GM23338 (cell line): ENCODE measurements at regions not wholly inside any gene's neighbourhood (a gene's known extent, or its start where the extent isn't known, plus 50 kb on each side); places are given as distances from the start of the nearest gene placed in this dataset.
A peak's percentile ranks its signal among the peaks of the same experiment; 100 is the strongest.

Experiments used
- ATAC-seq: fragments of 200-7000 bp; cut with Tn5 transposase; 3 replicates; pipeline ENCODE4 v1.9.1; 2020
- DNase-seq: peaks from one replicate; pipeline ENCODE4 v3.0.0-alpha.2; 2015; ENCODE audit warnings: low spot score
- H2AFZ ChIP-seq: fragments of 200-600 bp; sonication (generic); 2 replicates; pipeline ENCODE4 v1.8.0; 2016; ENCODE audit warnings: antibody characterized with exemption, mild to moderate bottlenecking, moderate library complexity
- H3F3A ChIP-seq: fragments of 200-600 bp; sonication (generic); replicated peaks from 2 replicates; pipeline ENCODE4 v1.8.0; 2017; ENCODE audit warnings: antibody characterized with exemption, mixed run types, low read depth
- H3K27ac ChIP-seq: fragments of 200-600 bp; sonication (generic); 2 replicates; pipeline ENCODE4 v1.6.1; 2016; ENCODE audit warnings: low read depth
- H3K27me3 ChIP-seq: fragments of 200-600 bp; sonication (generic); 2 replicates; pipeline ENCODE4 v1.8.0; 2016; ENCODE audit warnings: mild to moderate bottlenecking, mixed run types, moderate library complexity; ENCODE audit not compliant: insufficient read depth
- H3K36me3 ChIP-seq: fragments of 200-600 bp; sonication (generic); 2 replicates; pipeline ENCODE4 v1.8.0; 2016; ENCODE audit warnings: mild to moderate bottlenecking; ENCODE audit not compliant: insufficient read depth
- H3K4me1 ChIP-seq: fragments of 200-600 bp; sonication (generic); 2 replicates; pipeline ENCODE4 v1.8.0; 2016; ENCODE audit warnings: mild to moderate bottlenecking, moderate library complexity; ENCODE audit not compliant: insufficient read depth
- H3K4me2 ChIP-seq: fragments of 200-600 bp; sonication (generic); 2 replicates; pipeline ENCODE4 v1.7.1; 2017; ENCODE audit warnings: mixed run types
- H3K4me3 ChIP-seq: fragments of 200-600 bp; sonication (generic); 2 replicates; pipeline ENCODE4 v1.6.1; 2016; ENCODE audit warnings: mixed run types
- H3K79me2 ChIP-seq: fragments of 200-600 bp; sonication (generic); replicated peaks from 2 replicates; pipeline ENCODE4 v1.8.0; 2017; ENCODE audit warnings: mild to moderate bottlenecking; ENCODE audit not compliant: insufficient read depth
- H3K9me2 ChIP-seq: fragments of 200-600 bp; sonication (generic); 2 replicates; pipeline ENCODE4 v1.8.0; 2017; ENCODE audit not compliant: insufficient read depth
- H4K20me1 ChIP-seq: fragments of 200-600 bp; sonication (generic); replicated peaks from 2 replicates; pipeline ENCODE4 v1.8.0; 2017; ENCODE audit warnings: mild to moderate bottlenecking; ENCODE audit not compliant: insufficient read depth
- H3K27ac Mint-ChIP-seq: 2 replicates; pipeline ENCODE4 v1.8.0; 2020; ENCODE audit warnings: inconsistent platforms, mild to moderate bottlenecking, moderate library complexity, mixed read lengths
- H3K27me3 Mint-ChIP-seq: 3 replicates; pipeline ENCODE4 v1.8.0; 2022; ENCODE audit warnings: low read depth, mild to moderate bottlenecking, moderate library complexity, mixed read lengths, inconsistent platforms; ENCODE audit not compliant: insufficient read depth, poor library complexity
- H3K36me3 Mint-ChIP-seq: 3 replicates; pipeline ENCODE4 v1.8.0; 2021; ENCODE audit warnings: low read depth, mild to moderate bottlenecking, inconsistent platforms, moderate library complexity, mixed read lengths
- H3K4me1 Mint-ChIP-seq: 3 replicates; pipeline ENCODE4 v1.8.0; 2020; ENCODE audit warnings: mild to moderate bottlenecking, inconsistent platforms, mixed read lengths
- H3K4me3 Mint-ChIP-seq: 3 replicates; pipeline ENCODE4 v1.8.0; 2021; ENCODE audit warnings: moderate library complexity, mild to moderate bottlenecking, inconsistent platforms, mixed read lengths
- H3K9me3 Mint-ChIP-seq: 3 replicates; pipeline ENCODE4 v1.8.0; 2020; ENCODE audit warnings: moderate library complexity, mild to moderate bottlenecking, inconsistent platforms, mixed read lengths
- CREB1 ChIP-seq: fragments of 250-450 bp; sonication (Bioruptor Pico); IDR thresholded peaks from 2 replicates; pipeline ENCODE4 v1.5.0; 2020; ENCODE audit warnings: low read depth, mild to moderate bottlenecking, moderate library complexity
- CTCF ChIP-seq, 2 experiments: fragments of 200-600 bp in 1 of 2; sonication (generic) in 1 of 2; conservative IDR thresholded peaks; 2 replicates each; pipeline versions ENCODE4 v1.5.1 to v1.6.1; 2016 to 2017; ENCODE audit warnings: antibody characterized with exemption in 2 of 2, low read depth in 2 of 2, mild to moderate bottlenecking in 2 of 2, moderate library complexity in 1 of 2
- ETS1 ChIP-seq: IDR thresholded peaks from 2 replicates; pipeline ENCODE4 v1.6.1; 2016; ENCODE audit warnings: antibody characterized with exemption
- EZH2phosphoT487 ChIP-seq: fragments of 200-600 bp; sonication (generic); IDR thresholded peaks from one replicate; pipeline ENCODE4 v1.8.1; 2018; ENCODE audit warnings: antibody characterized with exemption; ENCODE audit not compliant: unreplicated experiment
- JUNB ChIP-seq: IDR thresholded peaks from one replicate; pipeline ENCODE4 v1.6.1; 2016; ENCODE audit warnings: antibody characterized with exemption; ENCODE audit not compliant: unreplicated experiment
- NANOG ChIP-seq: IDR thresholded peaks from 2 replicates; pipeline ENCODE4 v1.6.1; 2016; ENCODE audit warnings: antibody characterized with exemption, borderline replicate concordance
- STAT1 ChIP-seq: IDR thresholded peaks from one replicate; pipeline ENCODE4 v1.6.1; 2016; ENCODE audit warnings: antibody characterized with exemption; ENCODE audit not compliant: unreplicated experiment
- ZNF114 ChIP-seq: fragments of 250-450 bp; sonication (Bioruptor Pico); IDR thresholded peaks from 2 replicates; pipeline ENCODE4 v1.5.0; 2020; ENCODE audit warnings: mild to moderate bottlenecking, moderate library complexity
- ZNF331 ChIP-seq: fragments of 250-450 bp; sonication (Bioruptor Pico); IDR thresholded peaks from 2 replicates; pipeline ENCODE4 v1.5.0; 2020; ENCODE audit warnings: low read depth, mild to moderate bottlenecking, moderate library complexity
- ZNF462 ChIP-seq: fragments of 250-450 bp; sonication (Bioruptor Pico); IDR thresholded peaks from 2 replicates; pipeline ENCODE4 v1.5.0; 2020; ENCODE audit warnings: mild to moderate bottlenecking, moderate library complexity

GRCh38 chr4:37157476-37158167 is 86.9 kb upstream of the NWD2 start:
- Mint-ChIP-seq H3K4me1 (no peaks in the 10 kb centered on the region; the same call in 2 of the 3 replicates), H3K27ac (no peak overlapping the region), H3K9me3 (no peaks in the 10 kb centered on the region), H3K4me3 (no peak overlapping the region), H3K36me3 (no peaks in the 10 kb centered on the region), H3K27me3 (no peaks in the 10 kb centered on the region)
- no peaks in the 10 kb centered on the region for H3K36me3 ChIP-seq
- no peaks in the 10 kb centered on the region for H3K4me1 ChIP-seq
- DNase-seq (peak; percentile 2), ATAC-seq (no peak)
- peak overlapping the region; percentile 85; the same call in 1 of the 2 replicates for H2AFZ ChIP-seq
- no peak overlapping the region for H3K4me2 ChIP-seq
- no peak for TF ChIP-seq ZNF114
- TF ChIP-seq CTCF (conservative IDR thresholded peaks at IDR 0.05; ENCODE audit: low read depth in 2 of 2) = peak in 1 of 2 experiments; percentile 44; a peak in 2 of 4 replicates
- no peak for TF ChIP-seq JUNB
- TF ChIP-seq ZNF331 = no peak
- H3K27me3 ChIP-seq = no peaks in the 10 kb centered on the region
- no peaks in the 10 kb centered on the region for H3F3A ChIP-seq
- no peaks in the 10 kb centered on the region for H3K79me2 ChIP-seq
- H4K20me1 ChIP-seq = no peaks in the 10 kb centered on the region
- no peak overlapping the region for H3K27ac ChIP-seq
- H3K9me2 ChIP-seq = no peaks in the 10 kb centered on the region
- no peak overlapping the region for H3K4me3 ChIP-seq

- no peak overlapping the region for H3K4me3 Mint-ChIP-seq
- Histone ChIP-seq H3K79me2 (no peaks in the 10 kb centered on the region), H4K20me1 (no peaks in the 10 kb centered on the region), H3K36me3 (no peaks in the 10 kb centered on the region), H3K4me2 (no peak overlapping the region), H3K4me1 (no peaks in the 10 kb centered on the region), H3K27me3 (no peaks in the 10 kb centered on the region), H3K9me2 (no peaks in the 10 kb centered on the region), H3K27ac (no peak overlapping the region), H3K4me3 (no peak overlapping the region), H3F3A (no peaks in the 10 kb centered on the region), H2AFZ (no peak overlapping the region)
- H3K9me3 Mint-ChIP-seq = no peaks in the 10 kb centered on the region
- no peaks in the 10 kb centered on the region; the same call in 2 of the 3 replicates for H3K4me1 Mint-ChIP-seq
- ATAC-seq = no peak
- H3K27me3 Mint-ChIP-seq = no peaks in the 10 kb centered on the region
- no peaks in the 10 kb centered on the region for H3K36me3 Mint-ChIP-seq
- no peak for DNase-seq
- no peak overlapping the region for H3K27ac Mint-ChIP-seq
- TF ChIP-seq ZNF114 (no peak), STAT1 (no peak), JUNB (no peak), CREB1 (CRISPR knock-in tag) (no peak), ZNF462 (CRISPR knock-in tag) (no peak), ZNF331 (no peak), EZH2phosphoT487 (no peak), ETS1 (no peak), NANOG (no peak), CTCF (conservative IDR thresholded peaks at IDR 0.05; ENCODE audit: low read depth in 2 of 2) (no peak)
These were observed 83.9 kb upstream of the NWD2 start for GRCh38 chr4:37160653-37161052.
